Activated CD4-positive, alpha-beta T cell treated with anti-CD3 and anti-CD28 coated beads for 48 hours (primary cell): ENCODE measurements at regions not wholly inside any gene's neighbourhood (a gene's known extent, or its start where the extent isn't known, plus 50 kb on each side); places are given as distances from the start of the nearest gene placed in this dataset.
A peak's percentile ranks its signal among the peaks of the same experiment; 100 is the strongest.

Source experiments
- DNase-seq: peaks from one replicate; pipeline ENCODE4 v3.0.0-alpha.2; 2020

GRCh38 chr5:96091874-96092273, 130.2 kb upstream of the ELL2 start:
- no peak for DNase-seq

- no peak for DNase-seq
These were observed 128.6 kb upstream of the ELL2 start for GRCh38 chr5:96090215-96090614.

GRCh38 chr5:96088706-96089498, 127.3 kb upstream of the ELL2 start:
- no peak for DNase-seq

- no peak for DNase-seq
These were observed 126.3 kb upstream of the ELL2 start for GRCh38 chr5:96087939-96088338.

GRCh38 chr5:96084874-96085506, 123.3 kb upstream of the ELL2 start:
- no peak for DNase-seq

GRCh38 chr5:96083361-96083881, 121.8 kb upstream of the ELL2 start:
- peak; percentile 42 for DNase-seq

- DNase-seq = no peak
These were observed 119.7 kb upstream of the ELL2 start for GRCh38 chr5:96081276-96081858.

- peak; percentile 35 for DNase-seq
These were observed 118.9 kb upstream of the ELL2 start for GRCh38 chr5:96080557-96080956.

GRCh38 chr5:96079962-96080361, 118.3 kb upstream of the ELL2 start:
- no peak for DNase-seq

- peak; percentile 61 for DNase-seq
These were observed 117.4 kb upstream of the ELL2 start for GRCh38 chr5:96079075-96079474.

GRCh38 chr5:96076451-96076850, 114.8 kb upstream of the ELL2 start:
- no peak for DNase-seq

- no peak for DNase-seq
These were observed 114.1 kb upstream of the ELL2 start for GRCh38 chr5:96075579-96076289.

GRCh38 chr5:96074870-96075269, 113.2 kb upstream of the ELL2 start:
- DNase-seq = no peak

GRCh38 chr5:96074460-96074859, 112.8 kb upstream of the ELL2 start:
- no peak for DNase-seq

- DNase-seq = no peak
These were observed 111.1 kb upstream of the ELL2 start for GRCh38 chr5:96072791-96073165.

- no peak for DNase-seq
These were observed 110.6 kb upstream of the ELL2 start for GRCh38 chr5:96072138-96072790.

GRCh38 chr5:96070622-96071225, 109.1 kb upstream of the ELL2 start:
- DNase-seq = no peak

- peak; percentile 31 for DNase-seq
These were observed 106.4 kb upstream of the ELL2 start for GRCh38 chr5:96067894-96068614.

GRCh38 chr5:96067251-96067650, 105.6 kb upstream of the ELL2 start:
- no peak for DNase-seq

- no peak for DNase-seq
These were observed 104.7 kb upstream of the ELL2 start for GRCh38 chr5:96066386-96066719.

- peak; percentile 37 for DNase-seq
These were observed 104.2 kb upstream of the ELL2 start for GRCh38 chr5:96065685-96066385.
